ENCODE measurements at regions not wholly inside any gene's neighbourhood (a gene's known extent, or its start where the extent isn't known, plus 50 kb on each side); places are given as distances from the start of the nearest gene placed in this dataset.

DNA sequence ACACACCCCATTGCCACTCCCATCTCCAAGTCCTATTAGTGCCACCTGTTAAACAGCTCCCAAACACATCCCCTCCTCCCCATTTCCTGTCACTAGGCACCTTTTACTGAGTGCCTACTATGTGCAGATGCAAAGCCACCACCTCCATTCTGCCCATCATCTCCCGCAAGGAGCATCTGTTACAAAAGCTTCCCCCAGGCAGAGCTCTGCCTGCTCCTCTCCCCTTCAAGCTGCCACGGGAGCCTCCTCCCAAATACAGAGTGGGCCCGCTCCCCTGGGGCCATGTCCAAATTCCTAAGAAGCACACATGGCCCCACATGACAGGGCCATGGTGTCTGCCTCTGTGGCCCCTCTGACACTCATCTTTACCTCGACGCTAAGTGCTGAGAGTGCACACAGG lies 149.7 kb downstream of the OAT start:
- TF ChIP-seq PRDM1 (tag by site-specific recombination; IDR thresholded peaks at IDR 0.05) (no peak), ZNF571 (tag by site-specific recombination; IDR thresholded peaks at IDR 0.05) (no peak), REST (tag by site-specific recombination; IDR thresholded peaks at IDR 0.05) (no peak), KLF10 (tag by site-specific recombination; IDR thresholded peaks at IDR 0.05) (no peak), ZNF585B (tag by site-specific recombination; IDR thresholded peaks at IDR 0.05) (no peak), YY1 (tag by site-specific recombination; IDR thresholded peaks at IDR 0.05) (no peak), ZIC2 (tag by site-specific recombination; IDR thresholded peaks at IDR 0.05) (no peak), TRIM28 (IDR thresholded peaks at IDR 0.05; ENCODE audit: borderline replicate concordance, low read length) (no peak), ZBTB21 (tag by site-specific recombination; IDR thresholded peaks at IDR 0.05) (no peak), ZFP3 (tag by site-specific recombination; IDR thresholded peaks at IDR 0.05; ENCODE audit: low read depth) (no peak), ZNF530 (tag by site-specific recombination; IDR thresholded peaks at IDR 0.05; ENCODE audit: low read depth) (no peak), ZSCAN4 (tag by site-specific recombination; IDR thresholded peaks at IDR 0.05) (no peak), ZNF148 (tag by site-specific recombination; IDR thresholded peaks at IDR 0.05; ENCODE audit: borderline replicate concordance) (no peak)
- TF ChIP-seq, protein P1, sequence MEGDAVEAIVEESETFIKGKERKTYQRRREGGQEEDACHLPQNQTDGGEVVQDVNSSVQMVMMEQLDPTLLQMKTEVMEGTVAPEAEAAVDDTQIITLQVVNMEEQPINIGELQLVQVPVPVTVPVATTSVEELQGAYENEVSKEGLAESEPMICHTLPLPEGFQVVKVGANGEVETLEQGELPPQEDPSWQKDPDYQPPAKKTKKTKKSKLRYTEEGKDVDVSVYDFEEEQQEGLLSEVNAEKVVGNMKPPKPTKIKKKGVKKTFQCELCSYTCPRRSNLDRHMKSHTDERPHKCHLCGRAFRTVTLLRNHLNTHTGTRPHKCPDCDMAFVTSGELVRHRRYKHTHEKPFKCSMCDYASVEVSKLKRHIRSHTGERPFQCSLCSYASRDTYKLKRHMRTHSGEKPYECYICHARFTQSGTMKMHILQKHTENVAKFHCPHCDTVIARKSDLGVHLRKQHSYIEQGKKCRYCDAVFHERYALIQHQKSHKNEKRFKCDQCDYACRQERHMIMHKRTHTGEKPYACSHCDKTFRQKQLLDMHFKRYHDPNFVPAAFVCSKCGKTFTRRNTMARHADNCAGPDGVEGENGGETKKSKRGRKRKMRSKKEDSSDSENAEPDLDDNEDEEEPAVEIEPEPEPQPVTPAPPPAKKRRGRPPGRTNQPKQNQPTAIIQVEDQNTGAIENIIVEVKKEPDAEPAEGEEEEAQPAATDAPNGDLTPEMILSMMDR (tag by site-specific recombination; IDR thresholded peaks at IDR 0.05), result no peak

Measured in HEK293 (cell line).